HPDE6-E6E7 (cell line): ENCODE measurements at regions not wholly inside any gene's neighbourhood (a gene's known extent, or its start where the extent isn't known, plus 50 kb on each side); places are given as distances from the start of the nearest gene placed in this dataset.
A peak's percentile ranks its signal among the peaks of the same experiment; 100 is the strongest.

Experiments
- DNase-seq: peaks from one replicate; pipeline ENCODE4 v3.0.0; 2011; ENCODE audit warnings: missing footprints; ENCODE audit errors: extremely low spot score

GRCh38 chr2:122982936-122983335 lies 1042.2 kb upstream of the CNTNAP5 start:
- no peak for DNase-seq

- DNase-seq, result no peak
These were observed 1036.5 kb upstream of the CNTNAP5 start for GRCh38 chr2:122988395-122989221.

- no peak for DNase-seq
These were observed 1031.5 kb upstream of the CNTNAP5 start for GRCh38 chr2:122993592-122993991.

GRCh38 chr2:122999258-122999657 lies 1025.8 kb upstream of the CNTNAP5 start:
- DNase-seq, result no peak

GRCh38 chr2:122999821-123000220 lies 1025.3 kb upstream of the CNTNAP5 start:
- no peak for DNase-seq

- no peak for DNase-seq
These were observed 1022.3 kb upstream of the CNTNAP5 start for GRCh38 chr2:123002660-123003248.

GRCh38 chr2:123015186-123015585 lies 1009.9 kb upstream of the CNTNAP5 start:
- DNase-seq, result no peak

- DNase-seq, result no peak
These were observed 989.5 kb upstream of the CNTNAP5 start for GRCh38 chr2:123035541-123035940.

- no peak for DNase-seq
These were observed 988.8 kb upstream of the CNTNAP5 start for GRCh38 chr2:123036300-123036699.

GRCh38 chr2:123040506-123040905 lies 984.6 kb upstream of the CNTNAP5 start:
- peak; percentile 10 for DNase-seq

- DNase-seq, result no peak
These were observed 981.6 kb upstream of the CNTNAP5 start for GRCh38 chr2:123043458-123043857.

- DNase-seq, result no peak
These were observed 979.4 kb upstream of the CNTNAP5 start for GRCh38 chr2:123045713-123046112.

GRCh38 chr2:123047186-123047585 lies 977.9 kb upstream of the CNTNAP5 start:
- DNase-seq, result no peak

- no peak for DNase-seq
These were observed 974.0 kb upstream of the CNTNAP5 start for GRCh38 chr2:123051136-123051535.

GRCh38 chr2:123061534-123061933 lies 963.6 kb upstream of the CNTNAP5 start:
- DNase-seq, result no peak

GRCh38 chr2:123073371-123073770 lies 951.7 kb upstream of the CNTNAP5 start:
- peak; percentile 4 for DNase-seq

- no peak for DNase-seq
These were observed 951.1 kb upstream of the CNTNAP5 start for GRCh38 chr2:123073956-123074355.

GRCh38 chr2:123077101-123077500 lies 948.0 kb upstream of the CNTNAP5 start:
- no peak for DNase-seq

- peak; percentile 1 for DNase-seq
These were observed 944.8 kb upstream of the CNTNAP5 start for GRCh38 chr2:123080331-123080730.

GRCh38 chr2:123085484-123085883 lies 939.6 kb upstream of the CNTNAP5 start:
- no peak for DNase-seq

GRCh38 chr2:123086613-123087385 lies 938.3 kb upstream of the CNTNAP5 start:
- no peak for DNase-seq

GRCh38 chr2:123091471-123091870 lies 933.6 kb upstream of the CNTNAP5 start:
- no peak for DNase-seq

- DNase-seq, result no peak
These were observed 931.9 kb upstream of the CNTNAP5 start for GRCh38 chr2:123093199-123093598.
